SK-N-SH (cell line): ENCODE measurements at regions not wholly inside any gene's neighbourhood (a gene's known extent, or its start where the extent isn't known, plus 50 kb on each side); places are given as distances from the start of the nearest gene placed in this dataset.
"Not testable (repeated sequence)": the region's sequence is repeated elsewhere in the genome, so short reads cannot be mapped to it uniquely, and the experiment has no call there.

ENCODE experiments used
- CTCF ChIA-PET: fragments of 300-600, 350-600 bp; formaldehyde crosslinking; extraction: SDS; loops from one replicate; lab custom pipeline; 2021; lab: Yijun Ruan, JAX
- POLR2A ChIA-PET: fragments of 350-600 bp; sonication (Branson Sonifier 250); formaldehyde crosslinking; extraction: SDS; loops from one replicate; lab custom pipeline; 2020; ENCODE audit warnings: antibody characterized with exemption, inconsistent platforms; lab: Yijun Ruan, JAX
- DNase-seq: peaks from one replicate; pipeline ENCODE4 v3.0.0; 2012
- H2AFZ ChIP-seq: fragments of 200-600 bp; sonication (generic); 2 replicates; pipeline ENCODE4 v1.8.1; 2016; ENCODE audit warnings: antibody characterized with exemption, mild to moderate bottlenecking, low read depth
- H3F3A ChIP-seq: fragments of 200-600 bp; sonication (generic); replicated peaks from 2 replicates; pipeline ENCODE3; 2016; ENCODE audit warnings: antibody characterized with exemption, mild to moderate bottlenecking; ENCODE audit not compliant: insufficient read depth
- H3K27ac ChIP-seq, 2 experiments: fragments of 200-500 bp in 1 of 2; fragments of 200-600 bp in 1 of 2; sonication (Bioruptor generic) in 1 of 2; sonication (generic), shearing (Covaris generic) in 1 of 2; 2 replicates each; pipeline versions ENCODE4 v1.5.1 to v1.6.1; 2014 to 2016; ENCODE audit warnings: low read depth in 2 of 2, inconsistent platforms in 1 of 2, low read length in 1 of 2, mild to moderate bottlenecking in 1 of 2, mixed read lengths in 1 of 2
- H3K27me3 ChIP-seq: fragments of 200-600 bp; sonication (generic), shearing (Covaris generic); 2 replicates; pipeline ENCODE4 v1.6.1; 2016; ENCODE audit warnings: mixed run types; ENCODE audit not compliant: insufficient read depth
- H3K36me3 ChIP-seq, 2 experiments: fragments of 200-500 bp in 1 of 2; fragments of 200-600 bp in 1 of 2; sonication (Bioruptor generic) in 1 of 2; sonication (generic) in 1 of 2; replicated peaks in 1 of 2; 2 replicates each; pipeline versions ENCODE3 to v1.5.1; 2014 to 2016; ENCODE audit warnings: low read length in 1 of 2, mild to moderate bottlenecking in 1 of 2; ENCODE audit not compliant: insufficient read depth in 2 of 2, control insufficient read depth in 1 of 2
- H3K4me1 ChIP-seq, 2 experiments: fragments of 200-500 bp in 1 of 2; fragments of 200-600 bp in 1 of 2; sonication (Bioruptor generic) in 1 of 2; sonication (generic), shearing (Covaris generic) in 1 of 2; 2 replicates each; pipeline versions ENCODE4 v1.5.1 to v1.6.1; 2014 to 2016; ENCODE audit warnings: low read depth in 1 of 2, low read length in 1 of 2, mixed run types in 1 of 2; ENCODE audit not compliant: insufficient read depth in 2 of 2, control insufficient read depth in 1 of 2
- H3K4me2 ChIP-seq: fragments of 200-600 bp; sonication (generic), shearing (Covaris generic); 2 replicates; pipeline ENCODE4 v1.6.1; 2017; ENCODE audit warnings: mixed run types
- H3K4me3 ChIP-seq, 2 experiments: fragments of 200-500 bp in 1 of 2; fragments of 200-600 bp in 1 of 2; sonication (Bioruptor generic) in 1 of 2; sonication (generic), shearing (Covaris generic) in 1 of 2; 2 replicates each; pipeline versions ENCODE4 v1.5.1 to v1.8.1; 2014 to 2016; ENCODE audit warnings: low read depth in 2 of 2, inconsistent platforms in 1 of 2, low read length in 1 of 2, mild to moderate bottlenecking in 1 of 2, mixed read lengths in 1 of 2, moderate library complexity in 1 of 2
- H3K79me2 ChIP-seq: fragments of 200-600 bp; sonication (generic); 2 replicates; pipeline ENCODE4 v1.8.1; 2017; ENCODE audit warnings: mild to moderate bottlenecking; ENCODE audit not compliant: insufficient read depth
- H3K9ac ChIP-seq: fragments of 200-600 bp; sonication (generic); 2 replicates; pipeline ENCODE4 v1.6.1; 2017; ENCODE audit warnings: mixed run types
- H3K9me2 ChIP-seq: fragments of 200-600 bp; sonication (generic); 2 replicates; pipeline ENCODE4 v1.6.1; 2017; ENCODE audit warnings: mixed run types
- H3K9me3 ChIP-seq: fragments of 200-600 bp; sonication (generic); 2 replicates; pipeline ENCODE4 v1.6.1; 2017; ENCODE audit warnings: mixed run types, mild to moderate bottlenecking, moderate library complexity
- H4K20me1 ChIP-seq: fragments of 200-600 bp; sonication (generic); 2 replicates; pipeline ENCODE4 v1.6.1; 2017; ENCODE audit warnings: mild to moderate bottlenecking, mixed run types; ENCODE audit not compliant: insufficient read depth
- CTCF ChIP-seq: fragments of 200-600 bp; sonication (generic); IDR thresholded peaks from 2 replicates; pipeline ENCODE4 v1.6.1; 2017; ENCODE audit warnings: antibody characterized with exemption, mild to moderate bottlenecking, moderate library complexity
- GATA2 ChIP-seq: sonication (generic); formaldehyde crosslinking; IDR thresholded peaks from 2 replicates; pipeline ENCODE4 v1.5.0; 2020; ENCODE audit warnings: mild to moderate bottlenecking, missing genetic modification reagents
- IRF3 ChIP-seq: fragments of 150-350 bp; IDR thresholded peaks from 2 replicates; pipeline ENCODE4 v1.6.1; 2016; ENCODE audit warnings: mild to moderate bottlenecking, low read depth, low read length
- REST ChIP-seq: IDR thresholded peaks from 2 replicates; pipeline ENCODE4 v1.6.1; 2012; ENCODE audit warnings: mild to moderate bottlenecking, low read depth, low read length, moderate library complexity
- SIN3A ChIP-seq: IDR thresholded peaks from 2 replicates; pipeline ENCODE4 v1.6.1; 2012; ENCODE audit warnings: low read depth, mild to moderate bottlenecking, low read length, moderate library complexity, borderline replicate concordance
- WGBS: methylation state at CpG from one replicate; pipeline ENCODE4 v1.1.6; 2017; ENCODE audit warnings: low lambda C conversion rate; 5-methylcytosine and 5-hydroxymethylcytosine counted together

GRCh38 chr10:30160271-30160982, 101.0 kb upstream of the JCAD start:
- ChIA-PET CTCF (interaction anchor here (1.3 kb wide), 1 partner anchor 162 kb away, joined by 4 read pairs; no protein-coding TSS in a partner anchor), POLR2A (no interaction called here)
- Histone ChIP-seq H3K9me3 (no peaks in the 10 kb centered on the region), H3K36me3 (no peaks in the 10 kb centered on the region), H2AFZ (peak overlapping the region; percentile 68; the same call in 1 of the 2 replicates), H4K20me1 (no peaks in the 10 kb centered on the region), H3K9me2 (no peaks in the 10 kb centered on the region), H3K79me2 (no peaks in the 10 kb centered on the region), H3K4me1 (no peaks in the 10 kb centered on the region), H3K4me3 (no peak overlapping the region), H3F3A (no peaks in the 10 kb centered on the region), H3K4me2 (no peak overlapping the region), H3K27ac (no peak overlapping the region), H3K27me3 (no peaks in the 10 kb centered on the region), H3K9ac (no peak overlapping the region)
- TF ChIP-seq CTCF (no peak), IRF3 (no peak), GATA2 (CRISPR knock-in tag) (no peak)
- 53% methylated on average over 6 of the region's 6 CpGs for WGBS
- DNase-seq, result no peak

GRCh38 chr10:30159614-30160013, 100.2 kb upstream of the JCAD start:
- CTCF ChIA-PET, result interaction anchor here (1.3 kb wide), 1 partner anchor 161 kb away, joined by 4 read pairs; no protein-coding TSS in a partner anchor
- H3K9ac ChIP-seq, H4K20me1 ChIP-seq, H3K27ac ChIP-seq, H3K79me2 ChIP-seq, H3F3A ChIP-seq, H3K4me2 ChIP-seq, H3K9me2 ChIP-seq, POLR2A ChIA-PET, H3K36me3 ChIP-seq, DNase-seq, H2AFZ ChIP-seq, H3K4me1 ChIP-seq, H3K4me3 ChIP-seq, H3K27me3 ChIP-seq, H3K9me3 ChIP-seq: not testable (repeated sequence)
- 89% methylated on average over 2 of the region's 2 CpGs for WGBS

- Histone ChIP-seq H3K27me3 (no peaks in the 10 kb centered on the region), H3K4me3 (no peak overlapping the region), H3K9me2 (no peaks in the 10 kb centered on the region), H3K9me3 (no peaks in the 10 kb centered on the region), H3K36me3 (no peaks in the 10 kb centered on the region), H3K4me2 (no peak overlapping the region), H3K9ac (no peak overlapping the region), H3K4me1 (no peaks in the 10 kb centered on the region), H4K20me1 (no peaks in the 10 kb centered on the region), H3F3A (no peaks in the 10 kb centered on the region), H3K79me2 (no peaks in the 10 kb centered on the region), H2AFZ (no peak overlapping the region)
- WGBS, result 45% methylated on average over 2 of the region's 2 CpGs
- DNase-seq, result no peak
- ChIA-PET CTCF (no interaction called here), POLR2A (no interaction called here)
- no peak for TF ChIP-seq REST
- no peak for TF ChIP-seq SIN3A
- TF ChIP-seq, all 33 proteins: peak for 0
- no peak overlapping the region for H3K27ac ChIP-seq
Observed at GRCh38 chr10:30158325-30158960, 99.1 kb upstream of the JCAD start.
